Tibial artery (tissue), 4 donors: ENCODE measurements at regions not wholly inside any gene's neighbourhood (a gene's known extent, or its start where the extent isn't known, plus 50 kb on each side); places are given as distances from the start of the nearest gene placed in this dataset.

Experiments used
- DNase-seq, 2 donors: peaks; one replicate each; pipeline ENCODE4 v3.0.0-alpha.2; 2019
- H3K27ac ChIP-seq, 2 donors: fragments of 200-600 bp; sonication (generic) in 1 of 2; 1 replicate in 1 of 2; 2 replicates in 1 of 2; pipeline ENCODE4 v1.5.1; 2018 to 2019; ENCODE audit warnings: mild to moderate bottlenecking in 1 of 2
- H3K27me3 ChIP-seq, 2 donors: fragments of 200-600 bp; sonication (generic) in 1 of 2; one replicate each; pipeline versions ENCODE4 v1.5.1 to v1.6.0; 2016 to 2019
- H3K36me3 ChIP-seq, 3 donors: fragments of 200-600 bp; sonication (generic) in 2 of 3; one replicate each; pipeline ENCODE4 v1.5.1; 2016 to 2019; ENCODE audit warnings: mild to moderate bottlenecking in 2 of 3
- H3K4me1 ChIP-seq, 4 donors: fragments of 200-600 bp; sonication (generic) in 2 of 4; 1 replicate in 3 of 4; 2 replicates in 1 of 4; pipeline ENCODE4 v1.5.1; 2016 to 2019
- H3K4me3 ChIP-seq, 2 donors: fragments of 200-600 bp; sonication (generic) in 1 of 2; 1 replicate in 1 of 2; 2 replicates in 1 of 2; pipeline ENCODE4 v1.5.1; 2018 to 2019; ENCODE audit warnings: mild to moderate bottlenecking in 2 of 2
- H3K9me3 ChIP-seq, 3 donors: fragments of 200-600 bp; sonication (generic) in 1 of 3; one replicate each; pipeline ENCODE4 v1.5.1; 2016 to 2019
- intact Hi-C: fragments of 100-400 bp; cut with DNase I; formaldehyde crosslinking; loops from one replicate; pipeline ENCODE4 v1.15.0; 2023; ENCODE audit warnings: low total_unique reads
- TF ChIP-seq, protein P1 (sequence below), 2 experiments: fragments of 200-600 bp in 1 of 2; fragments of 450-650 bp in 1 of 2; IDR thresholded peaks; one replicate each; pipeline ENCODE4 v1.5.1; 2017 to 2019; ENCODE audit warnings: antibody characterized with exemption in 2 of 2, mild to moderate bottlenecking in 1 of 2, moderate library complexity in 1 of 2

DNA sequence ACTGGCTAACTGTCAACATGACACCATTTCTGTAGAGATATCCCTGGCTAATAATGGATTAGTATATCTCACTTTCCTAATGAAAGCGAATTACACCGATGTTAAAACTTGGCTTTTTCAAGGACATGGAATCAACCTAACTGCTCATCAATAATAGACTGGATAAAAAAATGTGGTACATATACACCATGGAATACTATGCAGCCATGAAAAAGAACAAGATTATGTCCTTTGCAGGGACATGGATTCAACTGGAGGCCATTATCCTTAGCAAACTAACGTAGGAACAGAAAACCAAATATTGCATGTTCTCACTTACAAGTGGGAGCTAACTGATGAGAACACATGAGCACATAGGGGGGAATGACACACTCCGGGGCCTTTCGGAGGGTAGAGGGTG, 62.6 kb downstream of the ZIC1 start:
- Histone ChIP-seq H3K4me3 (no peak overlapping the region), H3K27ac (no peak overlapping the region), H3K36me3 (no peaks in the 10 kb centered on the region), H3K27me3 (no peaks in the 10 kb centered on the region), H3K9me3 (peaks cover 0 to 3% (median 0%) of the 10 kb centered on the region in 3 donors), H3K4me1 (no peaks in the 10 kb centered on the region)
- intact Hi-C loops = no loop called here
- no peak for DNase-seq
- TF ChIP-seq, protein P1, sequence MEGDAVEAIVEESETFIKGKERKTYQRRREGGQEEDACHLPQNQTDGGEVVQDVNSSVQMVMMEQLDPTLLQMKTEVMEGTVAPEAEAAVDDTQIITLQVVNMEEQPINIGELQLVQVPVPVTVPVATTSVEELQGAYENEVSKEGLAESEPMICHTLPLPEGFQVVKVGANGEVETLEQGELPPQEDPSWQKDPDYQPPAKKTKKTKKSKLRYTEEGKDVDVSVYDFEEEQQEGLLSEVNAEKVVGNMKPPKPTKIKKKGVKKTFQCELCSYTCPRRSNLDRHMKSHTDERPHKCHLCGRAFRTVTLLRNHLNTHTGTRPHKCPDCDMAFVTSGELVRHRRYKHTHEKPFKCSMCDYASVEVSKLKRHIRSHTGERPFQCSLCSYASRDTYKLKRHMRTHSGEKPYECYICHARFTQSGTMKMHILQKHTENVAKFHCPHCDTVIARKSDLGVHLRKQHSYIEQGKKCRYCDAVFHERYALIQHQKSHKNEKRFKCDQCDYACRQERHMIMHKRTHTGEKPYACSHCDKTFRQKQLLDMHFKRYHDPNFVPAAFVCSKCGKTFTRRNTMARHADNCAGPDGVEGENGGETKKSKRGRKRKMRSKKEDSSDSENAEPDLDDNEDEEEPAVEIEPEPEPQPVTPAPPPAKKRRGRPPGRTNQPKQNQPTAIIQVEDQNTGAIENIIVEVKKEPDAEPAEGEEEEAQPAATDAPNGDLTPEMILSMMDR (IDR thresholded peaks at IDR 0.05) = no peak

DNA sequence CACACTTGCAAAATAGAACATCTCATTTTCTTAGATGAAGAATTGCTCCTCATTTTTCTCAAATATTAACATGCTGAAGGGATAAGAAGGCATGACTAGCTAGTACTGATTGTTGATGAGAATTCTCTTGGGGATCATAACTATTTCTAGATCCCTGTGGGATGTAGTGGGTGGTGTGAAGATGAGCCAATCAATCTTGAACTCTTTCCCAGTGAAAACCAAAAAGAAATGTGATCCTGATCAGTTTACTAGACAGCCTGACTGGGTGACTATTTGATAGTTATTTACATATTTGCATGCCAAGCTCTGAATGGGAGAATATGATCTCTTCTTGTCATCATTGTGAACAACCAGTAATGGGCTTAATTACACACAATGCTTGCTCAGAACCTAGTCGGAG, 63.7 kb downstream of the ZIC1 start:
- Histone ChIP-seq H3K27ac (no peak overlapping the region), H3K27me3 (no peaks in the 10 kb centered on the region), H3K4me1 (no peaks in the 10 kb centered on the region), H3K4me3 (no peak overlapping the region), H3K9me3 (peaks cover 0 to 3% (median 0%) of the 10 kb centered on the region in 3 donors), H3K36me3 (no peaks in the 10 kb centered on the region)
- intact Hi-C loops = no loop called here
- no peak for DNase-seq
- TF ChIP-seq, protein P1 (IDR thresholded peaks at IDR 0.05) = no peak

DNA sequence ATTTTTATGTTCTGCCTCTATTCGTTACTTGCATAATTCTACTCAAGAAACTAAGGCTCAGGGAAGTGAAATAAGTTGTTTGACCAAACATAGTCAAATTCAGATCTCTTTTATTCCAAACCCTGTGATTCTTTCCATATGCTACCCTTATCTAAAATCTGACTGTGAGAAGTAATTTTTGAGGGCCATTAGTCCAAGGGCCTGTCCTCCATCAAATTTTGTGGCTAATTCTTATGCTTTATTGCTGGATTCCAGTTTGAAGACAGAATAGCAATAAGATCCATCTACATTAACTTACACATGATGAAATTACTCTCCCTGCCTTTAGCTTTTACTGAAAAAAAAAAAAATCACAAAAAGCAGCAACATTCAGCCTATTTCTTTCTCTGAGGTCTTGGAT, 74.0 kb downstream of the ZIC1 start:
- H3K9me3 ChIP-seq = no peaks in the 10 kb centered on the region
- H3K27me3 ChIP-seq = no peaks in the 10 kb centered on the region
- no peak overlapping the region for H3K27ac ChIP-seq
- H3K4me1 ChIP-seq = no peaks in the 10 kb centered on the region
- no peak for DNase-seq
- TF ChIP-seq, protein P1 (IDR thresholded peaks at IDR 0.05) = no peak
- H3K36me3 ChIP-seq = no peaks in the 10 kb centered on the region
- intact Hi-C loops = no loop called here
- H3K4me3 ChIP-seq = no peak overlapping the region

DNA sequence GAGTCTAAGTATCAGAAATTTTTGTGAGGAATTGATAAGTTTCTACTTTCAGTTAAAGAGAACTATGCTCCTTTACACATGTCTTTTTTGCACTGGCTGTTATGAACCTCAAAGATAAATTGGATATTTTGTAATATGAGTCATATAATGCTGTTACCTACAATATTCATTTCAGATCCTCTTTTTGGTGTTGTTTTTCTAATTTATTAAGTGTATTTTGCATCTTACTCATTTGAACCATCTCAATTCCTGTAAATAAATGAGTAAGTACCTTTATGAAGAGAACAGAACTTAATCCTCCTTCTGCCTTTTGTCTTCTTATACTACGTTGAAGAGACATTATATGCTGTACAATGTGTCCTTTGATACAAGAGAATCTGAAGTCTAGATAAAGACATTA, 74.4 kb downstream of the ZIC1 start:
- Histone ChIP-seq H3K4me1 (no peaks in the 10 kb centered on the region), H3K27ac (no peak overlapping the region), H3K4me3 (no peak overlapping the region), H3K36me3 (no peaks in the 10 kb centered on the region), H3K27me3 (no peaks in the 10 kb centered on the region), H3K9me3 (no peaks in the 10 kb centered on the region)
- TF ChIP-seq, protein P1 (IDR thresholded peaks at IDR 0.05) = no peak
- intact Hi-C loops = no loop called here
- no peak for DNase-seq

DNA sequence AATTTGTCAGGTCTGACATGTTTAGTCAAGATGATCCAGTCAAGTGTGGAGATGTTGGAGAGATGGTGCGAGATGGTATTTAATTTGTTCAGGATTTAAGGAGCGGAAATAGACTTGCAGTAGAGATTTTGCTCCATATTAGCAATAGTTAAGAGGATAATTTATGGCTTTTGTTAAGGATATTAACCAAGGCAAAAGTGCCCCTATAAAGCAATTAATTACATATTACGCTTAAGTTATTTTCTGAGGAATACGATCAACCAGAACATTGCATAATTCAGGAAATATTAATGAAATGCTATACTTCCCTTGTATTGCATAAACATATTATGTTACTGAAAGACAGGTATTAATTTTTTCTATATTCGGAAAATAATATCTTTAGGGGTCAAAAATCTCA, 83.9 kb downstream of the ZIC1 start:
- TF ChIP-seq, protein P1 (IDR thresholded peaks at IDR 0.05) = no peak
- Histone ChIP-seq H3K4me3 (no peak overlapping the region), H3K27me3 (no peaks in the 10 kb centered on the region), H3K4me1 (no peaks in the 10 kb centered on the region), H3K9me3 (no peaks in the 10 kb centered on the region), H3K36me3 (no peaks in the 10 kb centered on the region), H3K27ac (no peak overlapping the region)
- DNase-seq = no peak
- intact Hi-C loops = no loop called here

DNA sequence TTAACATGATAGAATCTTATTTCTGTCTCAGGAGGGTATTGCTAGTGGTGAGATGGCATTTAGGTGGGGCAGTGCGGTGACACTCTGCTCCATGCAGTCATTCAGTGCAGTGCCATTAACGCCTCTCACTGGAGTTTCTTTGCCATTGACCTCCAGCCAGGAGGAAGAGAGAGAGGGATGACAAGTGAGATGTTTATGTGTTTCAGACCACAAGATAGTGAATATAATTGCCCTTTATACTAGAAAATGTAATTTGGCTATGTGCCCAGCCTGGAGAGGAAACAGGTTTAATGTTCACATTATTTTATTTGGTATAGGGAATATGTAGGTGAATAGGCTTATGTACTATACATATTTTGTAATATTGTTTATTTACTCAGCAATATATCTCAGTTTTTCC, 84.5 kb downstream of the ZIC1 start:
- no peak for DNase-seq
- H3K27ac ChIP-seq = no peak overlapping the region
- H3K36me3 ChIP-seq = no peaks in the 10 kb centered on the region
- H3K4me1 ChIP-seq = no peaks in the 10 kb centered on the region
- no peak overlapping the region for H3K4me3 ChIP-seq
- TF ChIP-seq, protein P1 (IDR thresholded peaks at IDR 0.05) = no peak
- H3K9me3 ChIP-seq = no peaks in the 10 kb centered on the region
- intact Hi-C loops = no loop called here
- no peaks in the 10 kb centered on the region for H3K27me3 ChIP-seq
